ENCODE measurements at regions not wholly inside any gene's neighbourhood (a gene's known extent, or its start where the extent isn't known, plus 50 kb on each side); places are given as distances from the start of the nearest gene placed in this dataset.

DNA sequence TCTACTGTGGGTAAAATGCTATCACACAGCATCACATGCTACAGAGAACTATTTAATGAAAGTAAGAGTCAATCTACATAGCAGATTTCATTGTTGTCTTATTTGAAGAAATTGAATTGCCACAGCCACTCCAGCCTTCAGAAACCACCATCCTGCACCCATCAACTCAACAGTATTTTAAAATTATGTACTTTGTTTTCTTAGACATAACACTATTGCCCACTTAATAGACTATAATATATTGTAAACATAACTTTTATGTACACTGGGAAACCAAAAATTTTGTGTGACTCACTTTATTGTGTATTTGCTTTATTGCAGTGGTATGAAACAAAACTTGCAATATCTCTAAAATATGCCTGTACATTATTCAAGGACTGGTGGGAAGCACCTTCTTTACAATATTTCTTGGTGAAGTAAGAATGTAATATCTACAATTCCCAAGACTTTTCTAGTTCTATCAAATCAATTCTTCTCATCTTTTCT lies 133.0 kb downstream of the DUSP10 start:
- DNase-seq (ENCODE audit: low read depth, low spot score), result no peak
- no peak overlapping the region for H3K27ac ChIP-seq (ENCODE audit: low read length)
- H3K27me3 ChIP-seq (ENCODE audit: control insufficient read depth, insufficient read depth, low read length), result no peaks in the 10 kb centered on the region

DNA sequence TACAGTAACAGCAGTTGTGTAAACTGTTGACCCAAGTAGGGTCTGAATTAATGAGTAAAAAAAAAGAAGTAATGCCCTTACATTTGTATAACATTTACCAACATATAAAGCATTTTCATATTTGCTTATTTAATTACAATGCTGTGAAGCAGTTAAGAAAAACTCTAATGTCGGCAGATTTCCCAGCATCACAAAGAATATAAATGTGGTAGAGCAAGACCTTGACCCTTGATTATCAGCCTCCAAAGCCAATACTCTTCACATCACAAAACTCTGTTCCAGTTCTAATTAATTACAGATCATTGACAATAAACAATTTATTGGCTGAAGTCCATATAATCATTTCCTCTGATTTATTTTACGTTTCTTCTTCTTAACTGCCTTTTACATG lies 130.2 kb downstream of the DUSP10 start:
- DNase-seq (ENCODE audit: low read depth, low spot score), result no peak
- H3K4me1 ChIP-seq (ENCODE audit: control insufficient read depth, insufficient read depth, low read length), result no peaks in the 10 kb centered on the region
- no peak overlapping the region for H3K4me3 ChIP-seq (ENCODE audit: low read length)
- no CpG with 5 or more reads among the region's 2 CpGs for WGBS (ENCODE audit: insufficient coverage, insufficient read length)
- no peaks in the 10 kb centered on the region for H3K9me3 ChIP-seq (ENCODE audit: control insufficient read depth, insufficient read depth, low read length)
- no peaks in the 10 kb centered on the region for H3K36me3 ChIP-seq (ENCODE audit: control insufficient read depth, insufficient read depth, low read length)
- H3K27me3 ChIP-seq (ENCODE audit: control insufficient read depth, insufficient read depth, low read length), result no peaks in the 10 kb centered on the region
- H3K27ac ChIP-seq (ENCODE audit: low read length), result no peak overlapping the region

More for the DNA sequence above, 133.0 kb downstream of the DUSP10 start:
- no peak overlapping the region for H3K4me3 ChIP-seq (ENCODE audit: low read length)
- no peaks in the 10 kb centered on the region for H3K9me3 ChIP-seq (ENCODE audit: control insufficient read depth, insufficient read depth, low read length)
- H3K4me1 ChIP-seq (ENCODE audit: control insufficient read depth, insufficient read depth, low read length), result no peaks in the 10 kb centered on the region
- H3K36me3 ChIP-seq (ENCODE audit: control insufficient read depth, insufficient read depth, low read length), result no peaks in the 10 kb centered on the region

DNA sequence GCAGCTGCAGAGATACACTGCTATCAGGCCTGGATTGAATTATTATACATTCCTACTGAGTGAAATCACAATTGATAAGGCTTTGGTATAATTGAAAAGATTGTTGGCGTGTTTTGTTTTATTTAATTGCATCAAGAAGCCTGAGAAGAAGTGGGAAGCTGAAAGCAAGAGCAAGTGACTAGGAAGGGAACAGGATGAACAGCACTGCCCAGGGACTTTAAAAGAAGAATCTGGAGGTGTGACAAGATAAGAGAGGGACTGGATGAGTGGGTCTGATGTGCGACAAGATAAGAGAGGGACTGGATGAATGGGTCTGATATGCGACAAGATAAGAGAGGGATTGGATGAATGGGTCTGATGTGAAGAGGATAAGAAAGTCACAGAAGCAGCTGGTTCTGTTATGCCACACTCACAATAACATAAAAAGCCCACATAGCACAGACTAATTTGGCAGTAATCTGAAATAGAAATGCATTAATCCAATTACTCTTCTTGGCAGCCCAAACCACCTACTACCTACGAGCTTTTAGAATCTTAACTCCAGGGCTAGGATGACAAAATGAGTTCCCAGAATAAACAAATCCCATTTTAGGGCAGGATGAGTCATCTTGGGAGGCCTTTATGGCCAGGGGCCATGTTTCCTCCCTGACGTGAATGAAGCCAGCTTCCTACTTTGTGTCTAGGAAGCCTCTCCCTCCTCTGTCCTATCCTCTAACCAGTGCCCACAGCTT lies 129.7 kb downstream of the DUSP10 start:
- Histone ChIP-seq H3K36me3 (ENCODE audit: control insufficient read depth, insufficient read depth, low read length) (no peaks in the 10 kb centered on the region), H3K9me3 (ENCODE audit: control insufficient read depth, insufficient read depth, low read length) (no peaks in the 10 kb centered on the region), H3K27ac (ENCODE audit: low read length) (no peak overlapping the region), H3K27me3 (ENCODE audit: control insufficient read depth, insufficient read depth, low read length) (no peaks in the 10 kb centered on the region), H3K4me1 (ENCODE audit: control insufficient read depth, insufficient read depth, low read length) (no peaks in the 10 kb centered on the region), H3K4me3 (ENCODE audit: low read length) (no peak overlapping the region)
- no CpG with 5 or more reads among the region's 5 CpGs for WGBS (ENCODE audit: insufficient coverage, insufficient read length)
- no peak for DNase-seq (ENCODE audit: low read depth, low spot score)

DNA sequence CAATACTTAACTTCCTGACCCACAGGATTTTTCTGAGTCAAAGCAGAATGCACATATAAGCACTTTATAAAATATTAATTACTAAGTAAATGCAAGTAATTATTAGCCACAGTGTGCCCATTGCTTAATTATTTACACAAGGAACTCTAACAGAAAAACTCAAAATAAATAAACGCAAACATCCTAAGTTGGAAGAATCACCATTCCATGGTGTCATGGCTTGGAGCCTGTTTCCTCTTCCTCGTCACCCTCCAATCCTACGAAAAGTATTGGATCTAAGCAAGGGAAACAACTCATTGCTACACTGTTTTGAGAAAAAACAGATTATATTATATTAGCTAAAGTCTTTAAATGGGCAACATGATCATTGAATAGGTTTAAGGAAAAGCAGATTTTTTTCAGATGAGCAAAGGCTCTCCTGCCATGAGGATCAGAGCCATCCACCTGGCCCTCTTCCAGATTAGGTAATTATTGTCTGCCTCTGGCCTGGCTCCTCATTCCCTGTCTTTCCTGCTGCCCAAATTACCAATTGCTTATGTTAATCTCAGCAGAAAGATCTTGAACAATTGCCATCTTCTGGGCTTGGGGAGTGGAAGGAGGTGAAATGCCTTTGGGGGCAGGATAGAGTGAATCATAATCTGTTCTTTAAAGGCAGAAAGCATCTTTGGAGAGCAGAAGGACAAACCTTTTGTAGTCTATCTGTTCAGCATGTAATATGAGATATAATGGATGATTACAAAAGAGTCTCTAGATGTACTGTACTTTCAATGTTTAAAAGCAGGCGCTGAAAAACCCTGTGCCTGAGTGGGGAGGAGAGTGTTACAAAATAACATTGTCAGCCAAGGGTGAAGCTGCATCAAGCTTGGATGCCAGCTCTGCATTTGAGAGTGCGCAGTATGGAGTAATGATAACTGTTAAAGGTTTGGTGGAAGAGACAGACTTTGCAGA lies 121.2 kb downstream of the DUSP10 start:
- WGBS (ENCODE audit: insufficient coverage, insufficient read length), result no CpG with 5 or more reads among the region's 5 CpGs
- Histone ChIP-seq H3K27me3 (ENCODE audit: control insufficient read depth, insufficient read depth, low read length) (no peaks in the 10 kb centered on the region), H3K36me3 (ENCODE audit: control insufficient read depth, insufficient read depth, low read length) (no peaks in the 10 kb centered on the region), H3K4me1 (ENCODE audit: control insufficient read depth, insufficient read depth, low read length) (no peaks in the 10 kb centered on the region), H3K4me3 (ENCODE audit: low read length) (no peak overlapping the region), H3K9me3 (ENCODE audit: control insufficient read depth, insufficient read depth, low read length) (no peaks in the 10 kb centered on the region), H3K27ac (ENCODE audit: low read length) (no peak overlapping the region)
- DNase-seq (ENCODE audit: low read depth, low spot score), result no peak

DNA sequence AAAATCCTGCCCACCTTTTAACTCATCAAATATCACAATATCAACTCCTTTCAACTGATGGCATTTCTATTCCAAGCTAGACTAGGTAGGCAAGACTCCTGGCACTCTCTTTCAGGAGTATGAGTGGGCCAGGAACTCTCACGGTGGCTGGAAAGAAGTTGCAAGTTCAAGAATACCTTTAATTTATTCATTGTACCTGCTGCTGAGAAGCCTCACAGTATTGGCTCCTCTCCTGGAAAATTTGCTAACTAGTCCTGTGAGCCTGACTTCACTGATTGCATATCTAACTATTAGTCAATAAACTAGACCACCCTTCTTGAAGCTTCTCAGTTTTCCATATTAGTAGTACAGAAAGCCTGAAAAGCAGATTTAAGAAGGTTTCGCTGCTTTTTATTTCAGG lies 120.2 kb downstream of the DUSP10 start:
- WGBS (ENCODE audit: insufficient coverage, insufficient read length), result no CpG with 5 or more reads among the region's 2 CpGs
- Histone ChIP-seq H3K9me3 (ENCODE audit: control insufficient read depth, insufficient read depth, low read length) (no peaks in the 10 kb centered on the region), H3K4me1 (ENCODE audit: control insufficient read depth, insufficient read depth, low read length) (no peaks in the 10 kb centered on the region), H3K27ac (ENCODE audit: low read length) (no peak overlapping the region), H3K4me3 (ENCODE audit: low read length) (no peak overlapping the region), H3K27me3 (ENCODE audit: control insufficient read depth, insufficient read depth, low read length) (no peaks in the 10 kb centered on the region), H3K36me3 (ENCODE audit: control insufficient read depth, insufficient read depth, low read length) (no peaks in the 10 kb centered on the region)
- no peak for DNase-seq (ENCODE audit: low read depth, low spot score)

DNA sequence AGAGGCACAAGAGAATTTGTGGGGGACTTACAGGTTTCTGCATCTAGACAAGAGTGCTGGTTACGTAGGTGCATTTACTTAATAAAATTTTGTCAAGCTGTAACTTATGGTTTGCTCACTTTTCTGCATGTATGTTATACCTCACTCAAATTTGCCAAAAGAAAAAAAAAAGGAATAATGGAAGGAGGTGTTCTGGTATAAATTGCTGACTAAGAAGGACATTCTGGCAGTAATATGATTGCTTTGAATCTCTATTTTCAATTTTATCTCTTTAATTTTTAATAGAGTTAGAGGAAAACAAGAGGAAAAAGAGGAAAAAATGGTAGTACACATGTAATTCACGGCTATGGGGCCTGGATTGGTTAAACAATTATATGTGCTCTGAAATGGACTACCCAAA lies 119.5 kb downstream of the DUSP10 start:
- H3K36me3 ChIP-seq (ENCODE audit: control insufficient read depth, insufficient read depth, low read length), result no peaks in the 10 kb centered on the region
- no peak overlapping the region for H3K27ac ChIP-seq (ENCODE audit: low read length)
- WGBS (ENCODE audit: insufficient coverage, insufficient read length), result no CpG with 5 or more reads among the region's 2 CpGs
- no peak for DNase-seq (ENCODE audit: low read depth, low spot score)
- H3K4me1 ChIP-seq (ENCODE audit: control insufficient read depth, insufficient read depth, low read length), result no peaks in the 10 kb centered on the region
- no peaks in the 10 kb centered on the region for H3K27me3 ChIP-seq (ENCODE audit: control insufficient read depth, insufficient read depth, low read length)
- no peaks in the 10 kb centered on the region for H3K9me3 ChIP-seq (ENCODE audit: control insufficient read depth, insufficient read depth, low read length)
- H3K4me3 ChIP-seq (ENCODE audit: low read length), result no peak overlapping the region

DNA sequence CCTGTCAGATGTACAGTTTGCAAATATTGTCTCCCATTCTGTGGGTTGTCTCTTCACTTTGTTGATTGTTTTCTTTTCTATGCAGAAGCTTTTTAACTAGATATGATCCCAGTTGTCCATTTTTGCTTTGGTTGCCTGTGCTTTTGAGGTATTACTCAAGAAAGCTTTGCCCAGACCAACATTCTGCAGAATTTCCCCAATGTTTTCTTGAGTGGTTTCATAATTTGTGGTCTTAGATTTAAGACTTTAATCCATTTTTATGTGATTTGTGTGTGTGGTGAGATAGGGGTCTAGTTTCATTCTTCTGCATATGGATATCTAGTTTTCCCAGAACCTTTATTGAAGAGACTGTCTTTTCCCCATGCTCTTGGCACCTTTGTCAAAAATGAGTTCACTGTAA lies 116.9 kb downstream of the DUSP10 start:
- Histone ChIP-seq H3K9me3 (ENCODE audit: control insufficient read depth, insufficient read depth, low read length) (no peaks in the 10 kb centered on the region), H3K27ac (ENCODE audit: low read length) (no peak overlapping the region), H3K27me3 (ENCODE audit: control insufficient read depth, insufficient read depth, low read length) (no peaks in the 10 kb centered on the region), H3K36me3 (ENCODE audit: control insufficient read depth, insufficient read depth, low read length) (no peaks in the 10 kb centered on the region), H3K4me3 (ENCODE audit: low read length) (no peak overlapping the region), H3K4me1 (ENCODE audit: control insufficient read depth, insufficient read depth, low read length) (no peaks in the 10 kb centered on the region)
- no peak for DNase-seq (ENCODE audit: low read depth, low spot score)

DNA sequence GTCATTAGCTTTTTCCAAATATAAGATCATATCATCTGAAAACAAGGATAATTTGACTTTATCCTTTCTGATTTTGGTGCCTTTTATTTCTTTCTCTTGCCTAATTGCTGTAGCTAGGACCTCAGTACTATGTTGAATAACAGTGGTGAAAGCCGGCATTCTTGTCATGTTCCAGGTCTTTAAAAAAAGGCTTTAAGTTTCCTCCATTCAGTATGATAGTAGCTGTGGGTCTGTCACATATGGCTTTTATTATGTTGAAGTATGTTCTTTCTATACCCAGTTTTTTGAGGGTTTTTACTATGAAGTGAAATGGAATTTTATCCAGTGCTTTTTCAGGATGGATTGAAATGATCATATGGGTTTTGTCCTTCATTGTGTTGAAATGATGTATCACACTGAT lies 115.8 kb downstream of the DUSP10 start:
- Histone ChIP-seq H3K36me3 (ENCODE audit: control insufficient read depth, insufficient read depth, low read length) (no peaks in the 10 kb centered on the region), H3K4me3 (ENCODE audit: low read length) (no peak overlapping the region), H3K9me3 (ENCODE audit: control insufficient read depth, insufficient read depth, low read length) (no peaks in the 10 kb centered on the region), H3K4me1 (ENCODE audit: control insufficient read depth, insufficient read depth, low read length) (no peaks in the 10 kb centered on the region), H3K27ac (ENCODE audit: low read length) (no peak overlapping the region), H3K27me3 (ENCODE audit: control insufficient read depth, insufficient read depth, low read length) (no peaks in the 10 kb centered on the region)
- no peak for DNase-seq (ENCODE audit: low read depth, low spot score)
- no CpG with 5 or more reads among the region's 1 CpG for WGBS (ENCODE audit: insufficient coverage, insufficient read length)

DNA sequence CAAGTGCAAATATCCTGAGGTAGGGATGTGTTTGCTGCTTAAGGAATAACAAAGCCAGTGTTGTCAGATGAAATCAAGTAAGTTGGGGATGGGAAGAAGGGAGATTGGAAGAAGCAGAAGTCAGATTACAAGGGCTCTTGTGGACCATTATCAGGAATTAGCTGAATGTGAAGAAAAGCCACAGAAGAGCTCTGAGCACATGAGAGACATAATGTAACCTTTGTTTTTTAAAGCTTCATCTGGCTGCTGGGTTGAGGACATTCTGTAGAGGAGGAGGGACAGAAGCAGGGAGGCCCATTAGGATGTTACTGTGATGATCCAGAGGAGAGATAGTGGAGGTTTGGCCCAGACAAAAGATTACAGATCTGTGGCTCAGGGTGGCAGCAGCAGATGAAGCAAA lies 111.7 kb downstream of the DUSP10 start:
- H3K36me3 ChIP-seq (ENCODE audit: control insufficient read depth, insufficient read depth, low read length), result no peaks in the 10 kb centered on the region
- H3K4me1 ChIP-seq (ENCODE audit: control insufficient read depth, insufficient read depth, low read length), result peaks cover 3% of the 10 kb centered on the region; the same call in 1 of the 2 replicates
- no peak for DNase-seq (ENCODE audit: low read depth, low spot score)
- H3K27me3 ChIP-seq (ENCODE audit: control insufficient read depth, insufficient read depth, low read length), result no peaks in the 10 kb centered on the region
- no peak overlapping the region for H3K27ac ChIP-seq (ENCODE audit: low read length)
- H3K4me3 ChIP-seq (ENCODE audit: low read length), result no peak overlapping the region
- no peaks in the 10 kb centered on the region for H3K9me3 ChIP-seq (ENCODE audit: control insufficient read depth, insufficient read depth, low read length)

DNA sequence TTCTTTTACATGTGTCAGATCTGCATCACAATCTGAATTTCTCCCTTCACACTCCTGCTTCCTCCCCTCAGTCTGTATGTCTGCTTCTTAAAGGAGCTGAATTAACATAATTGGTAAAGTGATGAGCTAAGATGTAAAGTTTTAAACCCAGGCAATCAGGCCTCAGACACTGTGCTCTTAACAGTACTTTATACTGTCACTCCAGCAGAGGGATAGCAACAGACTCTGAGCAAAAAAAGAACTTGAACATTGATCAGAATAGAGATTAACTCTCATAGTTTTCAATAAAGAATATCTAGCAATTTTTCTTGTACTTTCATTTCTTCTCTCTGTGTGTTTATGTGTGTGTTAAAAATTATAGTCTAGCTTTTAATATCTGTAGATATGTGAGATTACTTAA lies 110.3 kb downstream of the DUSP10 start:
- no peak overlapping the region for H3K4me3 ChIP-seq (ENCODE audit: low read length)
- no peaks in the 10 kb centered on the region for H3K27me3 ChIP-seq (ENCODE audit: control insufficient read depth, insufficient read depth, low read length)
- peaks cover 3% of the 10 kb centered on the region; the same call in 1 of the 2 replicates for H3K4me1 ChIP-seq (ENCODE audit: control insufficient read depth, insufficient read depth, low read length)
- no peaks in the 10 kb centered on the region for H3K9me3 ChIP-seq (ENCODE audit: control insufficient read depth, insufficient read depth, low read length)
- no peak for DNase-seq (ENCODE audit: low read depth, low spot score)
- H3K27ac ChIP-seq (ENCODE audit: low read length), result no peak overlapping the region
- H3K36me3 ChIP-seq (ENCODE audit: control insufficient read depth, insufficient read depth, low read length), result no peaks in the 10 kb centered on the region

All from iPS DF 6.9 (cell line).